Keratinocyte (primary cell): ENCODE measurements at regions not wholly inside any gene's neighbourhood (a gene's known extent, or its start where the extent isn't known, plus 50 kb on each side); places are given as distances from the start of the nearest gene placed in this dataset.

ENCODE experiments used
- DNase-seq: peaks from one replicate; pipeline ENCODE4 v3.0.0-alpha.2; 2011; ENCODE audit warnings: low read depth, missing footprints, low spot score
- FAIRE-seq: peaks from 2 replicates; lab custom pipeline; 2011; peaks lifted over from hg19 to GRCh38; lab: Jason Lieb, UNC
- H2AFZ ChIP-seq: 2 replicates; pipeline ENCODE4 v1.6.0; 2012; ENCODE audit warnings: low read length, control low read depth, inconsistent platforms; ENCODE audit not compliant: control insufficient read depth
- H3K27ac ChIP-seq: 2 replicates; pipeline ENCODE4 v1.5.1; 2011; ENCODE audit warnings: low read length; ENCODE audit not compliant: control insufficient read depth, insufficient read depth
- H3K27me3 ChIP-seq: 3 replicates; pipeline ENCODE4 v1.6.0; 2011; ENCODE audit warnings: low read length; ENCODE audit not compliant: control insufficient read depth, insufficient read depth; ENCODE audit errors: extremely low read depth
- H3K36me3 ChIP-seq, 2 experiments: 2 replicates in 1 of 2; 3 replicates in 1 of 2; pipeline ENCODE4 v1.5.1; 2011; ENCODE audit warnings: low read length in 2 of 2, mild to moderate bottlenecking in 1 of 2; ENCODE audit not compliant: control insufficient read depth in 2 of 2, insufficient read depth in 2 of 2; ENCODE audit errors: extremely low read depth in 1 of 2
- H3K4me1 ChIP-seq: 3 replicates; pipeline ENCODE4 v1.5.1; 2011; ENCODE audit warnings: low read length; ENCODE audit not compliant: control insufficient read depth, insufficient read depth; ENCODE audit errors: extremely low read depth
- H3K4me2 ChIP-seq: 3 replicates; pipeline ENCODE4 v1.6.0; 2011; ENCODE audit warnings: low read depth, low read length; ENCODE audit not compliant: control insufficient read depth, insufficient read depth; ENCODE audit errors: extremely low read depth
- H3K4me3 ChIP-seq, 3 experiments: fragments of 200-600 bp in 1 of 3; sonication (generic) in 1 of 3; 2 replicates in 2 of 3; 3 replicates in 1 of 3; pipeline ENCODE4 v1.5.1; 2011 to 2016; ENCODE audit warnings: low read length in 3 of 3, mild to moderate bottlenecking in 3 of 3, control low read depth in 2 of 3, inconsistent platforms in 1 of 3, low read depth in 1 of 3, mixed read lengths in 1 of 3, mixed run types in 1 of 3, moderate library complexity in 1 of 3; ENCODE audit not compliant: control insufficient read depth in 2 of 3, insufficient read depth in 2 of 3; ENCODE audit errors: extremely low read depth in 1 of 3
- H3K79me2 ChIP-seq: 2 replicates; pipeline ENCODE4 v1.6.0; 2012; ENCODE audit warnings: low read length; ENCODE audit not compliant: control insufficient read depth, insufficient read depth
- H3K9ac ChIP-seq: 3 replicates; pipeline ENCODE4 v1.6.0; 2011; ENCODE audit warnings: low read length; ENCODE audit not compliant: control insufficient read depth, insufficient read depth; ENCODE audit errors: extremely low read depth
- H3K9me1 ChIP-seq: 3 replicates; pipeline ENCODE4 v1.6.0; 2011; ENCODE audit warnings: low read length; ENCODE audit not compliant: control insufficient read depth, insufficient read depth; ENCODE audit errors: extremely low read depth
- H3K9me3 ChIP-seq: 2 replicates; pipeline ENCODE4 v1.5.1; 2012; ENCODE audit warnings: low read depth, low read length; ENCODE audit not compliant: control insufficient read depth
- H4K20me1 ChIP-seq: 3 replicates; pipeline ENCODE4 v1.6.0; 2011; ENCODE audit warnings: low read length; ENCODE audit not compliant: control insufficient read depth, insufficient read depth; ENCODE audit errors: extremely low read depth
- EZH2 ChIP-seq: IDR thresholded peaks from one replicate; pipeline ENCODE4 v1.6.1; 2012; ENCODE audit warnings: inconsistent platforms, mild to moderate bottlenecking, low read length, moderate library complexity
- dilution Hi-C: fragments of 300-500 bp; cut with MboI; formaldehyde crosslinking; loops from one replicate; pipeline ENCODE4 v1.7.0; 2020; ENCODE audit warnings: low sequenced_read_pairs; ENCODE audit not compliant: extremely low pct_ligation_motif_present
- TF ChIP-seq, protein P1 (sequence below), 3 experiments: IDR thresholded peaks in 1 of 3; conservative IDR thresholded peaks in 1 of 3; optimal IDR thresholded peaks in 1 of 3; 2 replicates in 2 of 3; 3 replicates in 1 of 3; pipeline versions ENCODE3 to v1.5.1; 2011; ENCODE audit warnings: low read length in 3 of 3, mild to moderate bottlenecking in 3 of 3, moderate library complexity in 2 of 3, control low read depth in 1 of 3, inconsistent platforms in 1 of 3; ENCODE audit not compliant: insufficient read depth in 2 of 3; ENCODE audit errors: extremely low read depth in 1 of 3

DNA sequence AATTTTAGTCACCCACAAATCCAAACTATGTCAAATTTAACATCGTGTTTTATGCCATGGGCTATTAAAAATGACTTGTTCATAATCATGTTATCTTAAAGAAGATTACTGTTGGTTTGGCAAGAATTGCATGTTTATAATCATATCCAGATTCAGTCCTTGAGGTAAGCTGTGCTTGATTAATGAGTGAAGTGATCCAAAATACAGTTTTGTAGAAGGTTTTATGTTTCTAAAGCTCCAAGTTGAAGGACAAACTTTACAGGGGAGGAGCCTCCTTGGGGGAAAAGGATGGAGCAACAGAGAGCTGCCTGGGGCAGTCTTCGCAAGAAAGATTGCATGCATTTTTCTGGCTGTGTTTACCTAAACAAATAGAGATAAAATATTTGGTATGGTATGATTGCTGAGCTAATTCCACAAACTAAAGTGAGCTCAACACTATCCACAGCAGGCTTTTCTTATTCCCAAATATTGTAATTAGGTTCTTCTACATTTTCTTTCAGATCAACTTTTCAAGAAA, 189.5 kb upstream of the TYRP1 start:
- Histone ChIP-seq H4K20me1 (no peaks in the 10 kb centered on the region), H3K4me3 (no peak overlapping the region), H3K79me2 (no peaks in the 10 kb centered on the region), H3K9me3 (no peaks in the 10 kb centered on the region), H3K4me1 (no peaks in the 10 kb centered on the region), H3K9ac (no peak overlapping the region), H3K9me1 (no peaks in the 10 kb centered on the region), H3K4me2 (no peak overlapping the region), H3K27ac (no peak overlapping the region), H2AFZ (no peak overlapping the region), H3K27me3 (no peaks in the 10 kb centered on the region), H3K36me3 (no peaks in the 10 kb centered on the region)
- FAIRE-seq (no peak), DNase-seq (no peak)
- dilution Hi-C loops = no loop called here
- TF ChIP-seq, protein P1, sequence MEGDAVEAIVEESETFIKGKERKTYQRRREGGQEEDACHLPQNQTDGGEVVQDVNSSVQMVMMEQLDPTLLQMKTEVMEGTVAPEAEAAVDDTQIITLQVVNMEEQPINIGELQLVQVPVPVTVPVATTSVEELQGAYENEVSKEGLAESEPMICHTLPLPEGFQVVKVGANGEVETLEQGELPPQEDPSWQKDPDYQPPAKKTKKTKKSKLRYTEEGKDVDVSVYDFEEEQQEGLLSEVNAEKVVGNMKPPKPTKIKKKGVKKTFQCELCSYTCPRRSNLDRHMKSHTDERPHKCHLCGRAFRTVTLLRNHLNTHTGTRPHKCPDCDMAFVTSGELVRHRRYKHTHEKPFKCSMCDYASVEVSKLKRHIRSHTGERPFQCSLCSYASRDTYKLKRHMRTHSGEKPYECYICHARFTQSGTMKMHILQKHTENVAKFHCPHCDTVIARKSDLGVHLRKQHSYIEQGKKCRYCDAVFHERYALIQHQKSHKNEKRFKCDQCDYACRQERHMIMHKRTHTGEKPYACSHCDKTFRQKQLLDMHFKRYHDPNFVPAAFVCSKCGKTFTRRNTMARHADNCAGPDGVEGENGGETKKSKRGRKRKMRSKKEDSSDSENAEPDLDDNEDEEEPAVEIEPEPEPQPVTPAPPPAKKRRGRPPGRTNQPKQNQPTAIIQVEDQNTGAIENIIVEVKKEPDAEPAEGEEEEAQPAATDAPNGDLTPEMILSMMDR (optimal IDR thresholded peaks at IDR 0.05 in 1 of 3, IDR thresholded peaks at IDR 0.05 in 1 of 3, conservative IDR thresholded peaks at IDR 0.05 in 1 of 3; ENCODE audit: extremely low read depth in 1 of 3, insufficient read depth in 2 of 3, low read length in 3 of 3) = no peak

DNA sequence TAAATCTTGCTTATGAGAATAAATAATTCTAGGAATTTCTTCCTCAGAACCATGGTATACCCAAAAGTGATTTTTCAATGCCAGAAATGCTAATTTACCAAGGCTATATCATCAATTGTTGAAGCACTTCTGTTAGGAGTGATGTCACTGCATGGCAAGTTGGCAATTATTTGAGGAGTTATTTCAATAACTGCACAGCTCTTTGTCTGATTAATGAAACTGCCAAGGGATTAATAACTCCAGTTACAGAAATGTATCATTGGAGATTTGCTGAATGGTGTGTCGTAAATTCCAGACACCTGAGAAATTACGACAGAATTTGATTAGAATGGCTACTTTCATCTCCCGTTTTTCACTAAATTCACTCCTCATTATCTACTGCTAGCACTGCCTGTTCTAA, 182.6 kb upstream of the TYRP1 start:
- FAIRE-seq (no peak), DNase-seq (no peak)
- no peaks in the 10 kb centered on the region for H3K9me3 ChIP-seq
- no peaks in the 10 kb centered on the region for H3K36me3 ChIP-seq
- H3K9me1 ChIP-seq = no peaks in the 10 kb centered on the region
- dilution Hi-C loops = no loop called here
- H3K79me2 ChIP-seq = no peaks in the 10 kb centered on the region
- no peak overlapping the region for H3K9ac ChIP-seq
- H3K27ac ChIP-seq = no peak overlapping the region
- TF ChIP-seq, protein P1 (optimal IDR thresholded peaks at IDR 0.05 in 1 of 3, IDR thresholded peaks at IDR 0.05 in 1 of 3, conservative IDR thresholded peaks at IDR 0.05 in 1 of 3; ENCODE audit: extremely low read depth in 1 of 3, insufficient read depth in 2 of 3, low read length in 3 of 3) = no peak
- no peak for TF ChIP-seq EZH2
- no peaks in the 10 kb centered on the region for H3K27me3 ChIP-seq
- no peak overlapping the region for H3K4me3 ChIP-seq
- H2AFZ ChIP-seq = no peak overlapping the region
- no peaks in the 10 kb centered on the region for H3K4me1 ChIP-seq
- no peaks in the 10 kb centered on the region for H4K20me1 ChIP-seq
- H3K4me2 ChIP-seq = no peak overlapping the region
